Nephron (organoid): ENCODE measurements at regions not wholly inside any gene's neighbourhood (a gene's known extent, or its start where the extent isn't known, plus 50 kb on each side); places are given as distances from the start of the nearest gene placed in this dataset.

Experiments used
- H3K27ac Mint-ChIP-seq, 3 experiments: 2 replicates each; pipeline ENCODE4 v1.8.0; 2020; ENCODE audit warnings: mixed read lengths in 3 of 3, mild to moderate bottlenecking in 2 of 3, moderate library complexity in 1 of 3
- H3K27me3 Mint-ChIP-seq: 2 replicates; pipeline ENCODE4 v1.8.0; 2021; ENCODE audit warnings: low read depth, mild to moderate bottlenecking, moderate library complexity, mixed read lengths
- H3K36me3 Mint-ChIP-seq: 2 replicates; pipeline ENCODE4 v1.8.0; 2020; ENCODE audit warnings: low read depth, mixed read lengths
- H3K4me1 Mint-ChIP-seq: 2 replicates; pipeline ENCODE4 v1.8.0; 2020; ENCODE audit warnings: mixed read lengths
- H3K4me3 Mint-ChIP-seq, 3 experiments: 2 replicates each; pipeline ENCODE4 v1.8.0; 2020; ENCODE audit warnings: mild to moderate bottlenecking in 3 of 3, mixed read lengths in 3 of 3, moderate library complexity in 2 of 3
- H3K9me3 Mint-ChIP-seq: 2 replicates; pipeline ENCODE4 v1.8.0; 2020; ENCODE audit warnings: mixed read lengths
- CTCF ChIP-seq, 3 experiments: fragments of 200-600 bp; sonication (generic); IDR thresholded peaks; one replicate each; pipeline ENCODE4 v1.5.0; 2021; ENCODE audit warnings: antibody characterized with exemption in 3 of 3; ENCODE audit not compliant: unreplicated experiment in 3 of 3

GRCh38 chr11:10918698-10919097 is 60.8 kb upstream of the ZBED5 start:
- H3K36me3 Mint-ChIP-seq = no peaks in the 10 kb centered on the region
- H3K9me3 Mint-ChIP-seq = peaks cover 13% of the 10 kb centered on the region
- no peak for TF ChIP-seq CTCF (IDR thresholded peaks at IDR 0.05; ENCODE audit: unreplicated experiment in 3 of 3)
- H3K4me1 Mint-ChIP-seq = peaks cover 5% of the 10 kb centered on the region
- H3K27me3 Mint-ChIP-seq = no peaks in the 10 kb centered on the region
- no peak overlapping the region for H3K4me3 Mint-ChIP-seq
- no peak overlapping the region for H3K27ac Mint-ChIP-seq

GRCh38 chr11:10918275-10918674 is 60.4 kb upstream of the ZBED5 start:
- Mint-ChIP-seq H3K4me3 (no peak overlapping the region), H3K27ac (no peak overlapping the region), H3K4me1 (peaks cover 5% of the 10 kb centered on the region), H3K9me3 (peaks cover 13% of the 10 kb centered on the region), H3K36me3 (no peaks in the 10 kb centered on the region), H3K27me3 (no peaks in the 10 kb centered on the region)
- no peak for TF ChIP-seq CTCF (IDR thresholded peaks at IDR 0.05; ENCODE audit: unreplicated experiment in 3 of 3)

- peaks cover 13% of the 10 kb centered on the region for H3K9me3 Mint-ChIP-seq
- H3K36me3 Mint-ChIP-seq = no peaks in the 10 kb centered on the region
- no peak overlapping the region for H3K4me3 Mint-ChIP-seq
- H3K27me3 Mint-ChIP-seq = no peaks in the 10 kb centered on the region
- H3K4me1 Mint-ChIP-seq = peaks cover 5% of the 10 kb centered on the region
- H3K27ac Mint-ChIP-seq = no peak overlapping the region
- TF ChIP-seq CTCF (IDR thresholded peaks at IDR 0.05; ENCODE audit: unreplicated experiment in 3 of 3) = no peak
These were observed 59.9 kb upstream of the ZBED5 start for GRCh38 chr11:10917802-10918201.

GRCh38 chr11:10916665-10917064 is 58.8 kb upstream of the ZBED5 start:
- Mint-ChIP-seq H3K36me3 (no peaks in the 10 kb centered on the region), H3K4me3 (no peak overlapping the region), H3K27me3 (no peaks in the 10 kb centered on the region), H3K27ac (no peak overlapping the region), H3K4me1 (peaks cover 7% of the 10 kb centered on the region), H3K9me3 (peaks cover 13% of the 10 kb centered on the region)
- TF ChIP-seq CTCF (IDR thresholded peaks at IDR 0.05; ENCODE audit: unreplicated experiment in 3 of 3) = no peak

GRCh38 chr11:10914050-10914449 is 56.2 kb upstream of the ZBED5 start:
- peaks cover 13% of the 10 kb centered on the region for H3K9me3 Mint-ChIP-seq

More at GRCh38 chr11:10914050-10914449, 56.2 kb upstream of the ZBED5 start:
- Mint-ChIP-seq H3K36me3 (no peaks in the 10 kb centered on the region), H3K4me1 (peaks cover 13% of the 10 kb centered on the region), H3K4me3 (no peak overlapping the region), H3K27ac (no peak overlapping the region), H3K27me3 (no peaks in the 10 kb centered on the region)
- no peak for TF ChIP-seq CTCF (IDR thresholded peaks at IDR 0.05; ENCODE audit: unreplicated experiment in 3 of 3)
